ENCODE measurements at regions not wholly inside any gene's neighbourhood (a gene's known extent, or its start where the extent isn't known, plus 50 kb on each side); places are given as distances from the start of the nearest gene placed in this dataset.

DNA sequence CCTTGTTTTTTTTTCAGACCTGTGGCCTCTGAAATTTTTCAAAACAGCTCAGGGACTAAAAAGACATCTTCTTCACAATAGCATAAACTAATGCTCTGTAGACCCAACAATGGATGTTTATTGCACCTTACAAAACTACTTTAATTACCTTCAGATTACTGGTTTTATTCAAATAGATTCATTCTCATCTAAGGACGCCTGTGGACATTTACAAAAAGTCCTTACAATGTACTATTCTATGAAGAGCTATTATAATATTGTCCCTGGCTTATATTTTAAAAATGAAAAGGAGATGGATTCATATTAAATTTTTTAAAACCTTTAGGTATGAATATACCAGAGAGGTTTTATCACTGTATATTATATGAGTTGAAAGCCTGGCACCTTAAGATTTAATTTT is 238.4 kb upstream of the NR5A2 start:
- TF ChIP-seq, protein P1, sequence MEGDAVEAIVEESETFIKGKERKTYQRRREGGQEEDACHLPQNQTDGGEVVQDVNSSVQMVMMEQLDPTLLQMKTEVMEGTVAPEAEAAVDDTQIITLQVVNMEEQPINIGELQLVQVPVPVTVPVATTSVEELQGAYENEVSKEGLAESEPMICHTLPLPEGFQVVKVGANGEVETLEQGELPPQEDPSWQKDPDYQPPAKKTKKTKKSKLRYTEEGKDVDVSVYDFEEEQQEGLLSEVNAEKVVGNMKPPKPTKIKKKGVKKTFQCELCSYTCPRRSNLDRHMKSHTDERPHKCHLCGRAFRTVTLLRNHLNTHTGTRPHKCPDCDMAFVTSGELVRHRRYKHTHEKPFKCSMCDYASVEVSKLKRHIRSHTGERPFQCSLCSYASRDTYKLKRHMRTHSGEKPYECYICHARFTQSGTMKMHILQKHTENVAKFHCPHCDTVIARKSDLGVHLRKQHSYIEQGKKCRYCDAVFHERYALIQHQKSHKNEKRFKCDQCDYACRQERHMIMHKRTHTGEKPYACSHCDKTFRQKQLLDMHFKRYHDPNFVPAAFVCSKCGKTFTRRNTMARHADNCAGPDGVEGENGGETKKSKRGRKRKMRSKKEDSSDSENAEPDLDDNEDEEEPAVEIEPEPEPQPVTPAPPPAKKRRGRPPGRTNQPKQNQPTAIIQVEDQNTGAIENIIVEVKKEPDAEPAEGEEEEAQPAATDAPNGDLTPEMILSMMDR (IDR thresholded peaks at IDR 0.05; ENCODE audit: borderline replicate concordance, extremely low read depth, insufficient read depth): no peak
- H3K27me3 ChIP-seq (ENCODE audit: control insufficient read depth, insufficient read depth, low read length): no peaks in the 10 kb centered on the region
- H3K9me3 ChIP-seq (ENCODE audit: control insufficient read depth in 2 of 3, insufficient read depth in 1 of 3, low read length in 3 of 3): no peaks in the 10 kb centered on the region
- intact Hi-C loops (cut with DNase I): no loop called here
- no peaks in the 10 kb centered on the region for H3K36me3 ChIP-seq (ENCODE audit: control insufficient read depth in 2 of 3, insufficient read depth in 3 of 3, low read length in 3 of 3)
- H3K9ac ChIP-seq (ENCODE audit: low read length in 3 of 3): no peak overlapping the region
- FAIRE-seq (no peak), DNase-seq (no peak)
- no peak overlapping the region for H3K27ac ChIP-seq (ENCODE audit: low read depth in 2 of 2, low read length in 2 of 2)
- H3K4me1 ChIP-seq (ENCODE audit: control insufficient read depth in 2 of 3, insufficient read depth in 2 of 3, low read depth in 1 of 3, low read length in 3 of 3): peaks cover 0 to 3% (median 0%) of the 10 kb centered on the region in 3 donors
- no peak overlapping the region for H3K4me3 ChIP-seq (ENCODE audit: low read length in 3 of 3)

DNA sequence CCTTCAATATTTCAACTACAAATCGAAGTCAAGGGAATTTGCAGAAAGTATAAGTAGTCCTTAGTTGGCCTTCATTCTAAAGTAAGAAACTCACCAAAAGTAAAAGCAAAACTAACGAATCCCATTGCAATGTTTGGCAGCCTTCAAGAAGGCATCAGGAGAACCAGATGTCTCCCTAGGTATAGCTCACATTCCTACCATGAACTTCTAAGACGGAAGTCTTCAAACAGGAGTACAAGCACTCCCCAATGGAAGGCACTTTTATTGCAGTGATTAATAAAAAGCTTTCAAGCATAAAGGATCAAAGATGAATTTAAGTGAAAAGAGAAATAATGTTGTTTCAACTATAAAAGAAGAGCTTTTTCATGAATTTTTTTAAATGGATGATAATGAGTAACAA is 236.0 kb upstream of the NR5A2 start:
- Histone ChIP-seq H3K9ac (ENCODE audit: low read length in 3 of 3) (no peak overlapping the region), H3K36me3 (ENCODE audit: control insufficient read depth in 2 of 3, insufficient read depth in 3 of 3, low read length in 3 of 3) (no peaks in the 10 kb centered on the region), H3K4me3 (ENCODE audit: low read length in 3 of 3) (no peak overlapping the region), H3K27me3 (ENCODE audit: control insufficient read depth, insufficient read depth, low read length) (no peaks in the 10 kb centered on the region), H3K9me3 (ENCODE audit: control insufficient read depth in 2 of 3, insufficient read depth in 1 of 3, low read length in 3 of 3) (no peaks in the 10 kb centered on the region), H3K27ac (ENCODE audit: low read depth in 2 of 2, low read length in 2 of 2) (no peak overlapping the region), H3K4me1 (ENCODE audit: control insufficient read depth in 2 of 3, insufficient read depth in 2 of 3, low read depth in 1 of 3, low read length in 3 of 3) (peaks cover 0 to under 1% (median 0%) of the 10 kb centered on the region in 3 donors)
- intact Hi-C loops (cut with DNase I): no loop called here
- FAIRE-seq (no peak), DNase-seq (no peak)
- TF ChIP-seq, protein P1 (IDR thresholded peaks at IDR 0.05; ENCODE audit: borderline replicate concordance, extremely low read depth, insufficient read depth): no peak

DNA sequence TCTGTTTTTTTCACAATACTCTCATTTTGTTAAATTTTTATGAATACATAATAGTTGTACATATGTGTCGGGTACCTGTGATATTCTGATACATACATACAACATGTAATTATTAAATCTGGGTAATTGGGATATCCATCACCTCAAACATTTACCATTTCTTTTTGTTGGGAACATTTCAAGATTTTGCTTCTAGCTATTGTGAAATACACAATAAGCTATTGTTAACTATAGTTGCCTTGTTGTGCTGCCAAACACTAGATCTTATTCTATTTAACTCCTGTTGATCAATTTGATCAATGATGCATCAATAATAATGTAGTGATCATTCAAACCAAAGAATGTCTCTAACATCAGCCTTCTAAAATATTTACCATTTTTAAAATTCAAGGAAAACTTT is 234.6 kb upstream of the NR5A2 start:
- H3K9me3 ChIP-seq (ENCODE audit: control insufficient read depth in 2 of 3, insufficient read depth in 1 of 3, low read length in 3 of 3): no peaks in the 10 kb centered on the region
- no peak overlapping the region for H3K27ac ChIP-seq (ENCODE audit: low read depth in 2 of 2, low read length in 2 of 2)
- no peak overlapping the region for H3K4me3 ChIP-seq (ENCODE audit: low read length in 3 of 3)
- no peak for DNase-seq
- no peak overlapping the region for H3K9ac ChIP-seq (ENCODE audit: low read length in 3 of 3)
- no peaks in the 10 kb centered on the region for H3K36me3 ChIP-seq (ENCODE audit: control insufficient read depth in 2 of 3, insufficient read depth in 3 of 3, low read length in 3 of 3)
- H3K4me1 ChIP-seq (ENCODE audit: control insufficient read depth in 2 of 3, insufficient read depth in 2 of 3, low read depth in 1 of 3, low read length in 3 of 3): no peaks in the 10 kb centered on the region
- FAIRE-seq: no peak
- H3K27me3 ChIP-seq (ENCODE audit: control insufficient read depth, insufficient read depth, low read length): no peaks in the 10 kb centered on the region
- intact Hi-C loops (cut with DNase I): no loop called here
- TF ChIP-seq, protein P1 (IDR thresholded peaks at IDR 0.05; ENCODE audit: borderline replicate concordance, extremely low read depth, insufficient read depth): no peak

Data from kidney (tissue), 13 donors.